HG02943 (cell line): ENCODE measurements at regions not wholly inside any gene's neighbourhood (a gene's known extent, or its start where the extent isn't known, plus 50 kb on each side); places are given as distances from the start of the nearest gene placed in this dataset.
"Not testable (repeated sequence)": the region's sequence is repeated elsewhere in the genome, so short reads cannot be mapped to it uniquely, and the experiment has no call there.

Experiments used
- ATAC-seq: cut with Tn5 transposase; IDR thresholded peaks from one replicate; pipeline ENCODE4 v1.9.1; 2021; ENCODE audit warnings: mild to moderate bottlenecking, low read depth, moderate library complexity; ENCODE audit not compliant: unreplicated experiment

DNA sequence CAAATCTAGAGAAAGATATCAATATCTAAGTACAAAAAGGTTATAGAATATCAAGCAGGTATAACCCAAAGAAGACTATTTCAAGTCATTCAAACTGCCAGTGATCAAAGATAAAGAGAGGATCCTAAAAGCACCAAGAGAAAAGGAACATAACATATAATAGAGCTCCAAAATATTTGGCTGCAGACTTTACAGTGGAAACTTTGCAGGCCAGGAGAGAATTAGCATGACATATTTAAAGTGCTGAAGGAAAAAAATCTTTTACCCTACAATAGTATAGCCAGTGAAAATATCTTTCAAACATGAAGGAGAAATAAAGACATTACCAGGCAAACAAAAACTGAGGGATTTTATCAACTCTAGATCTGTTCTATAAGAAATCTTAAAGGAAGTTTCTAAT lies 254.3 kb upstream of the ARHGEF26 start:
- ATAC-seq: no peak

GRCh38 chr3:153874348-153874747 lies 246.8 kb upstream of the ARHGEF26 start:
- not testable (repeated sequence) for ATAC-seq

DNA sequence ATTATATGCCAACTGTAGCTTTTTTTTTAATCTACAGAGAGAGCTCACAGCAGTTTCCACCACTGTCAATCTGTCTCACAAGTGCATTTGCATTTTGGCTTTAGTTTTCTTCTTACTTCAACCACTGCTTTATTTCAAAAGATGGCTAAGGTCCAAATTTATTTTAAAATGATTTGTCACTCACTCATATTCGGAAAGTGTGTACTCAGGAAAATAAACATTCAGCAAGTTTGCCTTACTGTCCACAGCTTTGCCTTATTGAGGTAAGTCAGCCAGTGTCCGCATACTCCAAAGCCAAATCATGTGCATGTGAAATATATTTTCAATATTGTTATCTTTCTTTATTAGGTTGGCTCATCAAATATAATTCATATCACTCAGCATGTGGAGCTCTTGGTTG lies 240.7 kb upstream of the ARHGEF26 start:
- ATAC-seq: no peak

DNA sequence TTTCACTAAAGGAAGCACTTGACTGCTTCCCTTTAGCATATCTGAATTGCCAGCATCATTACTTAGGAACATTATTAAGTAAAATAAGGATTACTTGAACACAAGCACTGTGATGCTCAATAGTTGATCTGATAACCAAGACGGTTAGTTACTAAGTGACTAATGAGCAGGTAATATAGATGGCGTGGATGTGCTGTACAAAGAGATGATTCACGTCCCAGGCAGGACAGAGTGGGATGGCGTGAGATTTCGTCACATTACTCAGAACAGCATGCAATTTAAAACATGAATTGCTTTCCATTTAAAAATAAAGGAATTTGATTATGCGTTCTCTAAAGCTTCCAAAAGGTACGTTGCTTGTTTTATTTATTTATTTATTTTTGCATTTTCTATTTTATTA lies 240.0 kb upstream of the ARHGEF26 start:
- ATAC-seq: no peak

DNA sequence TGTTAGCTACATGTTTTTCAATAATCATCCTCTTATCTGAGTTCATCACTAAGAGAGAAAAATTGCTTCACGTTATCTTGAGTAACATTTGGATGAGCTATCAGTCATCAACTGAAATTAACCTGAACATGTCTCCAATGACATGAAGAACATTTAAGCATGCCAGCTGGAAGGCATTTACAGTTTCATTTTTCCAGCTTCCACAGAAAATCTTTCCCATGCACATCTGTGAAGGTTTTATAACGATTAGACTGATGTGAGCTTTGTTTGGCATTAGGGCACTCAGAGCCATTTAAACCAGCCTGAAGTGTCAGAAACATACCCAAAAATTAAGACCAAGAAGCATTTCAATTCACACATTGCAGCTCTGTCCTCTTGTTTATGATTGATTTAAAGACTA lies 235.8 kb upstream of the ARHGEF26 start:
- ATAC-seq: no peak

DNA sequence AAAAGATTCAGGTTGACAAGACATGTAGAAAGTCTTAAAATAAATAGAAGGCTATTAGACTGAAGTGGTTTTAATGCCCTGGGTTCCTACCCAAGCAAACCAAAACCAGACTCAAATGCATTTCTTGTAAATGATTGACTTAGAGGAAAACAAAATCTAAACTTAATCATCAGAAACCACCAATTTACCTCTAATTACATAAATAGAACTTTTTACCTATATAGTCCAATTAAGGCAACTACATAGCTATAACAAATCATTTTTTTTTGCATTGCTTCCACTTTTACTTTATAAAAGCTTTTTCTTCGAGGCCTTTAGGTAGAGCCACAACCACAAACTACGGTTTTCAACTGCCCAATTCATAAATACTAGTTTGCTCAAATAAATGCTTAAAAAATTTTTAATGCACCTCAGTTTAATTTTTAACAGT lies 231.3 kb upstream of the ARHGEF26 start:
- peak; percentile 69 for ATAC-seq

GRCh38 chr3:153892126-153892525 lies 229.1 kb upstream of the ARHGEF26 start:
- no peak for ATAC-seq

DNA sequence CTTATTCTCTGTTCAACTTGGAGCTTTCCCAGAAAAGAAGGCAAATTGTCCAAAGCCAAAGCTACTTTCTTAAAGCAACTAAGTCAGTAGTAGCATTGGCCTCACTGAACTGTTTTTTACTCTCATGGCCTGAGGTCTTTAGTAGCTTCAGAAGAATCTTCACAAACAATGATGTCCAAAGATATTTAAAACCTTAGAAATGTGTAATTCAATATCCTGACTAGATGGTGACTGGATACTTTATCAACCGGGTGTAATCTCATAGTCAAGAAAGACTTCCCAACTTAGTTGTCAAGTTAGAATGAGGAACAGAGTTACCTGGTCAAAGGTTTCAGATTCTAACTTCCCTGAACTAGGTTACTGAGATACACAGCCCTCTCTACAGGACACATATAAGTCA lies 226.3 kb upstream of the ARHGEF26 start:
- no peak for ATAC-seq

DNA sequence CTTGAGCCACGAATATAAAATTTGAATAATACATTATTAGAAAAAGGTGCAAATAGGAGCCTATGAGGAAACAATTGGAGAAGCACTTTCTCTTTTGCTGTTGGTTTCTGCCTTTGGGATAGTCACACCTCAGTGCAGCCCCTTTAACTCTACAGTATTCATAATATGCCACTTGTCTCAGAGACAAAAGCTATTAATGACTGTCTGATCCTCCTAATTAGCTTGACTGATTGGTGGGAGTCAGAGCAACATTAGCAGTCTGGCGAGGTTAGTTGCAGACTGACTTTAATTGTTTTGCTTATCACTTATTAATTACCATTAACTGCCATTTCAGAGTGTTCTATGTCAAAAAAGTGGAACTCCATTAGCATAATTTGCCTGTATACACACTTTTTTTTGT lies 225.0 kb upstream of the ARHGEF26 start:
- ATAC-seq: no peak

DNA sequence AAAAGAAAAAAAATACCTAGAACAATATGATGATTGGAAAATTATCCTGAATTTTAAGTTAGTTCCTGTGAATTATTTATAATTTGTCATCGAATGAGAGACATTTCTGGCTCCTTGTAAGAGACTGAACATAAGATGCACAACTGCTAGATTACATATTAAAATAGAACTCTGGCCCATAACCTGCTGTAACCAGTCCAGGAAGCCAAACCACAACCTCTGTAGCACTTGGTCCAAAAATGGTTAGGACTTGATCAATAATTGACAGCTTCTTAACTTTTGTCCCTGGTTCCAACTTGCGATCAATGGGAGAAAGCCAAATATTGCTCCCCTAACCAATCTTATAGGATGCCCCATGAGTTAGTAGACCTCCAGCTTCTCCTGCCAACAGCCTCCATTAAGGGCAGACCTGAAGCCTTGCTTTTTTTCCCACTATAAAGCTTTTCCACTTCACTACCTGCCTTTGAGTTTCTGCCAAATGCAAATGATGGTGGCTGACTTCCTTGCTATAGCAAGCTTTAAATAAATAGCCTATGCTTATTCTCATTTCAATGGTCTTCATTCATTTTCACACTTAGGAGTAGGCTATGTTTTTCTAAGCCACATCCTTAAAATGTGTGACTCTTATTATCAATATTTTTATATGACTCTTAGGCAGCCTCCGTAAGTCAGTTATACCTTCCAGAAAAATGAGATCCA lies 224.0 kb upstream of the ARHGEF26 start:
- peak; percentile 85 for ATAC-seq

- ATAC-seq: peak; percentile 74
Observed at GRCh38 chr3:153897842-153898241, 223.3 kb upstream of the ARHGEF26 start.

DNA sequence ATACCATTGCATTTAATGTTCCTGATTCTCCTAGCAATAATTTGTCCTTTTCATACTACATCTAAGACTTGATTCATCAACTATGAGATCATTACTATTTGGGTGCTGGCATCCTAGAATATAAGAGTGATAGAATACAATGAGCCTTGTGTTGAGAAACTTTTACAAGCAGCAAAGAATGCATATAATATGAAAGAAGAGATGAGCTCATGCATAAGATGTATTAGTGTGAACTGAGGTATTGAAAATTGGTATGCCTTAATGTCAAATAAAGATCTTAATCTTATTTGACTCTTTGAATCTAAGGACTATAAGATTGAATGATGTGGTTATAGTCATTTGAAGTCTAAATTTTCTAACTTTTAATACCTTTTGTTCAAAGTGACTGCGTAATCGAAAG lies 220.0 kb upstream of the ARHGEF26 start:
- no peak for ATAC-seq

DNA sequence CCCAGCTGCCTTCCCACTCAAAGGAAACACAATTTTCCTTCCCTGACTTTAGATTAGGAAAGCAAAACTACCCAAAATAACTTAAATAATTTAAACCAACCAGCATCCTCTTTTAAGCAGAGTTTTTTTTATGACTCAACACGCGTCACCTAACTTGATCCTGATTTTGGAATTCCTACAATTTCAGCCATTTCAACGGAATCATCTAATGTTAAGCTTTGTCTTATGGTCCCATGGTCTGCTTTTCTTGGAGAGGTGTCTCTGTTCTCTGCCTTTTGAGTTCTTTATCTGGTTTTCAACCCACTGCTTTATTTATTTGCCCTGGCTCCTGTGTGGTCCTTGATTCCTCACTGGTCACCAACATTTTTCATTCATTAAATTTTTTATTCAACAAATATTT lies 219.2 kb upstream of the ARHGEF26 start:
- no peak for ATAC-seq

DNA sequence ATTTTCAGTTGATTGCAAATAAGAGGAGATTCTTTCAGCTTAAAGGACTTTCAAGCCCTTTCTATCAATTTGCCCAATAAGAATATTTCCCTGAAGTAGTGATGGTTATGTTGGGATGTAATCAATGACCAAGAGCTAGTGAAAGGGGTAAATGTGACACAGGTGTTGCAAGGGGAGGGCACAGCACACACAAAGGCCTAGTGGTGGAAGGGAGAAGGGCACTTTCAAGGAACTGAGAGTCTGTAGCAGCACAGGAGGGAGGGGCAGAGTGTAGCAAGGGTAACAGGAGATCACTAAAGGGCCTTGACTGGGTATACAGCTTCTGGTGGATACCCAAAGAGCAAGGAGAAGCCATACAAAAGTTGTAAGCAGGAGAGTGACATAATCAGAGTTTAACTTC lies 217.8 kb upstream of the ARHGEF26 start:
- ATAC-seq: no peak

DNA sequence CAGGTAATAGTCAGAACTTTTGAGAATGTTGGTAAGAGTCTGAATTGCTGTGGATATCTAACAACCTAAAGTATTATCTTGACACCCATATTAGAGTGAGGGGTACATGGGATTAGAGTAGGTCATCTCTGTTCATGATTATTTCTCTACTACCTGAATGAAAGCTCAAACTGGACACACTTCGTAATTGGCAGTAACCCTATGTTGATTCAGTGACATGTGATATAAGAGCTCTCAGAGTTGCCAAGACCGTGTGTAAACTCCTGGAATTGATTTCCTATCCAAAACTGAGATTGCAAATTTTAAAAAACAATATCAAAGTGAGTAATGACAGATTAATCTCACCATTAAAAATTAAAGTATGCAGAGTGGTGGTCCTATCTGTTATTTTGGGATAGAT lies 214.8 kb upstream of the ARHGEF26 start:
- ATAC-seq: no peak

- no peak for ATAC-seq
Observed at GRCh38 chr3:153910387-153910786, 210.8 kb upstream of the ARHGEF26 start.

DNA sequence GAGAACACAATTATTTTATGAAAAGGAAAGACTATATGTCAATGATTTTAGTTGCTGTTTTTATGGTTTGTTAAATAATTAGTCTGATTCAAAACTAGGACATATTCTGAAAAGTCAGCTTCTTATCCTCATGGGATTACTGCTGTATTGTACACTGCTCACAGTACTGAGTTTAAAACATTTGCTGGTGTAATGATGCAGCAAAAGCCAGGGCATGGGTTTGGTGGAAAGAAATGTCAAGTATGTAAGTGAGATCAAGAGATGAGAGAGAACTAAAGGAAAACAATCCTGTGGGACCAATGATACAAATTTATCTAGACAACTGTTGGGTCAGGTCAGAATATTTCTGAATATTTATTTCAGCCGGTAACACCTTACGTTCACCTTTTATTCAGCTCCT lies 210.1 kb upstream of the ARHGEF26 start:
- ATAC-seq: no peak

DNA sequence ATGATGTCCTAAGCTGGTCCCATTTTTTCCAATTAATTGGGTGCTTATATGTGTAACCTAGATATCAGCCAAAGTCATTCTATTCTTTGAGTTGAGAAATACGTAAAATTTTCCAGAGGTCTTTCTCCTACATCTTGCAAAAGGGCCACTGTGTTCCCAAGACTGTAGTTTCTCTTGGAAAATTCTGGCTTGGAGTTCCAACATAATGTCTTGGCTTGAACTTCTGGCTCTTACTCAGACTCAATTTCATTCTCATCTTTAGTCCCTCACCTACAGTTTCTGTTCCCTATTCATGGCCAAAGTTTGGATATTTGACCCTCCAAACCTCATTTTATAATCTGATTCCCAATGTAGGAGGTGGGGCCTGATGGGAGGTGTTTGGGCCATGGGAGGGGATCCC lies 201.4 kb upstream of the ARHGEF26 start:
- ATAC-seq: no peak

DNA sequence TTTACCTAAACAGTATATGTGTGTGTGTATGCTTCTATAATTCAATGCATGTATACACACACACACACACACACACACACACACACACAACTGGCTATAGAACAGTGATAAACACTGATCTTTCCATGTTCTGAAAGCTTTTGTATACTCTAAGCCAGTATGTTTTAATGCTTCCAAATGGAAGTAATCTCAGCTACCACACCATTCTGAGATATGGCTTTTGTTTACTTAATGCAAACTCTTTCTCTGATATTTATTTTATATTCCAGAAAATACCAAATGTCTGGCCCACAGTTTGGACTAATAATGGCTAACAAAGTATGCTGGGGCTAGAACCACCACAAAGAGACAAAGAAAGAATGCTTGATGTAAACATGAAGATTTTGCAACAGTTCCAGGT lies 199.4 kb upstream of the ARHGEF26 start:
- ATAC-seq: no peak

GRCh38 chr3:153925841-153926514 lies 195.2 kb upstream of the ARHGEF26 start:
- no peak for ATAC-seq

DNA sequence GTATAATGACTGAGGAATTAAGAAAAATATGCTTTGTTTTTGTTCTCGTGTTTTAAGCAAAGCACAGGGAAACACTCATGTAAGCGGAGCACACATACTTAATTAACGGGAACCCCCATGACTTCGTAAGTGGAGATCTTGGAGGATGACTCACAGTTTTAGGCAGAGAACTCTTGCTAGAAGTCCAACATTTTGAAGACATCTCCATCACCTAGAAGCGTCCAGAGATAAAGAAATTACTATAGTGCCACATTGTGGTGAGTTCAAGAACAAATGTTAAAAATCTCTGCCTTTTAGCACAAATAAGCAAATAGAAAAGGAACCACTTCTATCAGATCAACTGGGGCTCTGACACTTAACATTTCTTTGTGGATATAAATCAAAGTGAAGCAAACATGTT lies 194.1 kb upstream of the ARHGEF26 start:
- peak; percentile 89 for ATAC-seq

DNA sequence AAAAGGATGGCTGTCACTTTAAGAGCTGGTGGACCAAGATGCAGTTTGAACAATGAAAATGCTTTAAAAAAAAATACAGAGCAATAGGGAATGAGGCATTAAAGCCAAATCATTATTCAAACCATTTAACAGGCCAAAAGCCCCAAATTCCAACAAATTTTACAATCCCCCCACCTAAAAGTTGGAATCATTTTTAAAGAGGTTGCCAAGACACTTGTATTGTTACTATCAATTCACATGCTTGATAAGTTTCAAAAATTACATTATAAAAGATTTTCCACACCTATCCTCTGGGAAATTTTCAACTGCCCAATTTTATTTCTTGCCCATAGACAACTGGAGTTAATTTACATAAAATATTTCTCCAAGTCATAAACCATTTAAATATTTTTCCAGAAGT lies 192.3 kb upstream of the ARHGEF26 start:
- ATAC-seq: no peak
